ENCODE measurements at regions not wholly inside any gene's neighbourhood (a gene's known extent, or its start where the extent isn't known, plus 50 kb on each side); places are given as distances from the start of the nearest gene placed in this dataset.
"Not testable (repeated sequence)": the region's sequence is repeated elsewhere in the genome, so short reads cannot be mapped to it uniquely, and the experiment has no call there.

DNA sequence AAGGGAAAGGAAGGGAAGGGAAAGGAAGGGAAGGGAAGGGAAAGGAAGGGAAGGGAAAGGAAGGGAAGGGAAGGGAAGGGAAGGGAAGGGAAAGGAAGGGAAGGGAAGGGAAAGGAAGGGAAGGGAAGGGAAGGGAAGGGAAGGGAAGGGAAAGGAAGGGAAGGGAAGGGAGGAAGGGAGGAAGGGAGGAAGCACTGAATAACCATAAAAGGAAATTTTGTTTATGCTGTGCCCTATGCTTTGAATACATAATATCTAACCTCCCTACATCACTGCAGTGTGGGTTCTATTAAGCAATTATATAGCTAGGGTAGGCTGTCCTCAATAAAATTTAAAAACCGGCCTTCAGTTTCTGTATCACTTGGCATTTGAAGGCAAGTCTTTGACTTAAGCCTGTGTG lies 346.6 kb downstream of the SLC7A11 start:
- TF ChIP-seq, protein P1, sequence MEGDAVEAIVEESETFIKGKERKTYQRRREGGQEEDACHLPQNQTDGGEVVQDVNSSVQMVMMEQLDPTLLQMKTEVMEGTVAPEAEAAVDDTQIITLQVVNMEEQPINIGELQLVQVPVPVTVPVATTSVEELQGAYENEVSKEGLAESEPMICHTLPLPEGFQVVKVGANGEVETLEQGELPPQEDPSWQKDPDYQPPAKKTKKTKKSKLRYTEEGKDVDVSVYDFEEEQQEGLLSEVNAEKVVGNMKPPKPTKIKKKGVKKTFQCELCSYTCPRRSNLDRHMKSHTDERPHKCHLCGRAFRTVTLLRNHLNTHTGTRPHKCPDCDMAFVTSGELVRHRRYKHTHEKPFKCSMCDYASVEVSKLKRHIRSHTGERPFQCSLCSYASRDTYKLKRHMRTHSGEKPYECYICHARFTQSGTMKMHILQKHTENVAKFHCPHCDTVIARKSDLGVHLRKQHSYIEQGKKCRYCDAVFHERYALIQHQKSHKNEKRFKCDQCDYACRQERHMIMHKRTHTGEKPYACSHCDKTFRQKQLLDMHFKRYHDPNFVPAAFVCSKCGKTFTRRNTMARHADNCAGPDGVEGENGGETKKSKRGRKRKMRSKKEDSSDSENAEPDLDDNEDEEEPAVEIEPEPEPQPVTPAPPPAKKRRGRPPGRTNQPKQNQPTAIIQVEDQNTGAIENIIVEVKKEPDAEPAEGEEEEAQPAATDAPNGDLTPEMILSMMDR (IDR thresholded peaks at IDR 0.05): not testable (repeated sequence)
- not testable (repeated sequence) for TF ChIP-seq POLR2AphosphoS5, POLR2A (IDR thresholded peaks at IDR 0.05)
